ENCODE measurements at regions not wholly inside any gene's neighbourhood (a gene's known extent, or its start where the extent isn't known, plus 50 kb on each side); places are given as distances from the start of the nearest gene placed in this dataset.

DNA sequence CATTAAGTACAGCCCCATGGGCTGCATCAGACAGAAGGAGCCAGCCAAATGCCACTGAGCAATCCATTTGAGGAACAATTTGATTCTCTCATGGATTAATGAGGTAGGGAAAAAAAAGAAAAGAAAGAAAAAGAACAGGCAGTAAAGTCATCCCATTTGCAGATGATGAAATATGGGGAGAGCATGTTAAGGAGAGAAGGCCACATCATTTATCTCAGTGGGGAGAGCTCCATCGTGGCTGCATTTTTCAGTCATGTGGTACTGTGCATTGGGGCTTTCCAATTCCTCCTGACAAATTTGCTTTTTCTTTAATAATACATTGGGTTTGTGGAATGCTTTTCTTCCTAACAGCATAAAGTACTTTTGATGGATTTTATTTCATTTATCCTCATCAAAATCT lies 375.2 kb upstream of the TLE4 start:
- DNase-seq, result no peak
- Mint-ChIP-seq H3K27me3 (ENCODE audit: low read depth in 3 of 3) (no peaks in the 10 kb centered on the region), H3K9me3 (peaks cover 0 to 3% (median 1%) of the 10 kb centered on the region in 7 donors), H3K36me3 (no peaks in the 10 kb centered on the region), H3K4me3 (no peak overlapping the region), H3K27ac (peak overlapping the region in 1 of 7 donors; percentile 68), H3K4me1 (no peaks in the 10 kb centered on the region)
- TF ChIP-seq, protein P1, sequence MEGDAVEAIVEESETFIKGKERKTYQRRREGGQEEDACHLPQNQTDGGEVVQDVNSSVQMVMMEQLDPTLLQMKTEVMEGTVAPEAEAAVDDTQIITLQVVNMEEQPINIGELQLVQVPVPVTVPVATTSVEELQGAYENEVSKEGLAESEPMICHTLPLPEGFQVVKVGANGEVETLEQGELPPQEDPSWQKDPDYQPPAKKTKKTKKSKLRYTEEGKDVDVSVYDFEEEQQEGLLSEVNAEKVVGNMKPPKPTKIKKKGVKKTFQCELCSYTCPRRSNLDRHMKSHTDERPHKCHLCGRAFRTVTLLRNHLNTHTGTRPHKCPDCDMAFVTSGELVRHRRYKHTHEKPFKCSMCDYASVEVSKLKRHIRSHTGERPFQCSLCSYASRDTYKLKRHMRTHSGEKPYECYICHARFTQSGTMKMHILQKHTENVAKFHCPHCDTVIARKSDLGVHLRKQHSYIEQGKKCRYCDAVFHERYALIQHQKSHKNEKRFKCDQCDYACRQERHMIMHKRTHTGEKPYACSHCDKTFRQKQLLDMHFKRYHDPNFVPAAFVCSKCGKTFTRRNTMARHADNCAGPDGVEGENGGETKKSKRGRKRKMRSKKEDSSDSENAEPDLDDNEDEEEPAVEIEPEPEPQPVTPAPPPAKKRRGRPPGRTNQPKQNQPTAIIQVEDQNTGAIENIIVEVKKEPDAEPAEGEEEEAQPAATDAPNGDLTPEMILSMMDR (IDR thresholded peaks at IDR 0.05), result no peak
- H2AFZ ChIP-seq (ENCODE audit: insufficient read depth, low read depth, low read length, poor library complexity, severe bottlenecking), result no peak overlapping the region
- no peak overlapping the region for H3K4me3 ChIP-seq (replicated peaks in 1 of 3; ENCODE audit: low read depth in 2 of 3, low read length in 3 of 3)
- no peak overlapping the region for H3K9ac ChIP-seq (ENCODE audit: insufficient read depth, low read length, poor library complexity, severe bottlenecking)
- no peaks in the 10 kb centered on the region for H3K9me3 ChIP-seq (replicated peaks in 1 of 2; ENCODE audit: control insufficient read depth in 1 of 2, insufficient read depth in 1 of 2, low read length in 2 of 2)
- no peaks in the 10 kb centered on the region for H3K27me3 ChIP-seq (ENCODE audit: control insufficient read depth in 2 of 2, insufficient read depth in 2 of 2, low read length in 2 of 2)
- no peaks in the 10 kb centered on the region for H4K20me1 ChIP-seq (ENCODE audit: insufficient read depth, low read length)
- intact Hi-C loops (cut with micrococcal nuclease), result no loop called here
- no peak overlapping the region for H3K4me2 ChIP-seq (replicated peaks; ENCODE audit: extremely low read depth, low read length, poor library complexity, severe bottlenecking)
- no peaks in the 10 kb centered on the region for H3K4me1 ChIP-seq (ENCODE audit: control insufficient read depth in 1 of 2, insufficient read depth in 2 of 2, low read length in 2 of 2)
- H3K36me3 ChIP-seq (replicated peaks in 1 of 2; ENCODE audit: control insufficient read depth in 1 of 2, insufficient read depth in 2 of 2, low read length in 2 of 2), result no peaks in the 10 kb centered on the region
- no peak overlapping the region for H3K27ac ChIP-seq (ENCODE audit: low read depth in 1 of 2, low read length in 2 of 2)
- H3K79me2 ChIP-seq (ENCODE audit: insufficient read depth, low read length), result no peaks in the 10 kb centered on the region
- WGBS (ENCODE audit: insufficient coverage), result no CpG with 5 or more reads among the region's 1 CpG

DNA sequence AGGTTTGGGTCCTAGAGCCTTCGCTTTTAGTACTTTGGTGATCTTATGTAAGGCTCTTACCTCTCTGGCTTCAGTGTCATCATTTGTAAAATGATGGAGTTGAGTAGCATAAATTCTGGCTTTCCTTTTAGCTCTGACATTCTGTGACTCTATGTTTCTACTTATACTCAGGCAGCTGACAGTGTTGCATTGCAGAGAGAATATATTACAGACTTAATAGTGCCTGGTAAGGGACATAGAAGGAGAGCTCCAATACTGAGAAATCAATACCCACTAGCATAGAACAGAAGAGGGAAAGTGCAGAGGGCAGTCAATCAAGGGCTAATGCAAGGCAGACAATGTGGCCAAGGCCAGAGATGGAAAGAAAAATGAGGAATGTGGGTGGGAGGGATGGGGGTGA lies 371.4 kb upstream of the TLE4 start:
- Histone ChIP-seq H3K4me3 (replicated peaks in 1 of 3; ENCODE audit: low read depth in 2 of 3, low read length in 3 of 3) (no peak overlapping the region), H3K4me2 (replicated peaks; ENCODE audit: extremely low read depth, low read length, poor library complexity, severe bottlenecking) (no peak overlapping the region), H3K9ac (ENCODE audit: insufficient read depth, low read length, poor library complexity, severe bottlenecking) (no peak overlapping the region), H3K27me3 (ENCODE audit: control insufficient read depth in 2 of 2, insufficient read depth in 2 of 2, low read length in 2 of 2) (no peaks in the 10 kb centered on the region), H4K20me1 (ENCODE audit: insufficient read depth, low read length) (no peaks in the 10 kb centered on the region), H3K36me3 (replicated peaks in 1 of 2; ENCODE audit: control insufficient read depth in 1 of 2, insufficient read depth in 2 of 2, low read length in 2 of 2) (no peaks in the 10 kb centered on the region), H2AFZ (ENCODE audit: insufficient read depth, low read depth, low read length, poor library complexity, severe bottlenecking) (no peak overlapping the region), H3K9me3 (replicated peaks in 1 of 2; ENCODE audit: control insufficient read depth in 1 of 2, insufficient read depth in 1 of 2, low read length in 2 of 2) (no peaks in the 10 kb centered on the region), H3K79me2 (ENCODE audit: insufficient read depth, low read length) (no peaks in the 10 kb centered on the region), H3K27ac (ENCODE audit: low read depth in 1 of 2, low read length in 2 of 2) (no peak overlapping the region), H3K4me1 (ENCODE audit: control insufficient read depth in 1 of 2, insufficient read depth in 2 of 2, low read length in 2 of 2) (no peaks in the 10 kb centered on the region)
- no peak overlapping the region for H3K27ac Mint-ChIP-seq
- intact Hi-C loops (cut with micrococcal nuclease), result no loop called here
- no peaks in the 10 kb centered on the region for H3K4me1 Mint-ChIP-seq
- TF ChIP-seq, protein P1 (IDR thresholded peaks at IDR 0.05), result no peak
- H3K27me3 Mint-ChIP-seq (ENCODE audit: low read depth in 3 of 3), result no peaks in the 10 kb centered on the region
- no CpG with 5 or more reads among the region's 1 CpG for WGBS (ENCODE audit: insufficient coverage)
- H3K9me3 Mint-ChIP-seq, result peaks cover 0 to 3% (median 0%) of the 10 kb centered on the region in 7 donors
- no peaks in the 10 kb centered on the region for H3K36me3 Mint-ChIP-seq
- H3K4me3 Mint-ChIP-seq, result no peak overlapping the region
- no peak for DNase-seq

All from CD14-positive monocyte (primary cell).